Coronary artery (tissue), 2 donors: ENCODE measurements at regions not wholly inside any gene's neighbourhood (a gene's known extent, or its start where the extent isn't known, plus 50 kb on each side); places are given as distances from the start of the nearest gene placed in this dataset.

Experiments
- DNase-seq: peaks from one replicate; pipeline ENCODE4 v3.0.0-alpha.2; 2017; ENCODE audit warnings: low spot score
- H3K27ac ChIP-seq, 2 donors: fragments of 200-600 bp; sonication (generic); one replicate each; pipeline ENCODE4 v1.5.1; 2016 to 2019
- H3K4me3 ChIP-seq: fragments of 200-600 bp; sonication (generic); 2 replicates; pipeline ENCODE4 v1.5.1; 2016; ENCODE audit warnings: mild to moderate bottlenecking, moderate library complexity
- TF ChIP-seq, protein P1 (sequence below): fragments of 200-600 bp; sonication (generic); IDR thresholded peaks from one replicate; pipeline ENCODE4 v1.5.1; 2019; ENCODE audit warnings: antibody characterized with exemption

DNA sequence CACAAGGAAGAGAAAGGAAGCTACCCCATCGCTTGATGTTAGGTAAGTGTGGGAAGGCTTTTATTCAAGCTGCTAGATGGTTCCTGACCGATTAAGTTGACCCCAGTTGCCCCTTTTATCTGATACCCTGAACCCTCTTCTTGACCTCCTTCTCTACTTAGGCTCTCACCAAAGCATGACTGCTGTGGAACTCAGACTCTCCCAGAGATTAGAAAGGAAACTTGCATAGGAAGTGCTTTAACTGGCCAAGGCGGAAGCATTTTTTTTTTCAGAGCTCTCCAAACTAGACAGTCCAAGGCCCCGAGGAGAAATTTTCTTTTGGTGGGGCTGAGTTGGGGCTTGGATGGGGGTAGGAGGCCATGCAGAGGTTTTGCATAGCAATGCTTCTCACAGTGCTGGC lies 101.3 kb upstream of the USP24 start:
- TF ChIP-seq, protein P1, sequence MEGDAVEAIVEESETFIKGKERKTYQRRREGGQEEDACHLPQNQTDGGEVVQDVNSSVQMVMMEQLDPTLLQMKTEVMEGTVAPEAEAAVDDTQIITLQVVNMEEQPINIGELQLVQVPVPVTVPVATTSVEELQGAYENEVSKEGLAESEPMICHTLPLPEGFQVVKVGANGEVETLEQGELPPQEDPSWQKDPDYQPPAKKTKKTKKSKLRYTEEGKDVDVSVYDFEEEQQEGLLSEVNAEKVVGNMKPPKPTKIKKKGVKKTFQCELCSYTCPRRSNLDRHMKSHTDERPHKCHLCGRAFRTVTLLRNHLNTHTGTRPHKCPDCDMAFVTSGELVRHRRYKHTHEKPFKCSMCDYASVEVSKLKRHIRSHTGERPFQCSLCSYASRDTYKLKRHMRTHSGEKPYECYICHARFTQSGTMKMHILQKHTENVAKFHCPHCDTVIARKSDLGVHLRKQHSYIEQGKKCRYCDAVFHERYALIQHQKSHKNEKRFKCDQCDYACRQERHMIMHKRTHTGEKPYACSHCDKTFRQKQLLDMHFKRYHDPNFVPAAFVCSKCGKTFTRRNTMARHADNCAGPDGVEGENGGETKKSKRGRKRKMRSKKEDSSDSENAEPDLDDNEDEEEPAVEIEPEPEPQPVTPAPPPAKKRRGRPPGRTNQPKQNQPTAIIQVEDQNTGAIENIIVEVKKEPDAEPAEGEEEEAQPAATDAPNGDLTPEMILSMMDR: no peak
- Histone ChIP-seq H3K4me3 (no peak overlapping the region), H3K27ac (no peak overlapping the region)
- DNase-seq: no peak

DNA sequence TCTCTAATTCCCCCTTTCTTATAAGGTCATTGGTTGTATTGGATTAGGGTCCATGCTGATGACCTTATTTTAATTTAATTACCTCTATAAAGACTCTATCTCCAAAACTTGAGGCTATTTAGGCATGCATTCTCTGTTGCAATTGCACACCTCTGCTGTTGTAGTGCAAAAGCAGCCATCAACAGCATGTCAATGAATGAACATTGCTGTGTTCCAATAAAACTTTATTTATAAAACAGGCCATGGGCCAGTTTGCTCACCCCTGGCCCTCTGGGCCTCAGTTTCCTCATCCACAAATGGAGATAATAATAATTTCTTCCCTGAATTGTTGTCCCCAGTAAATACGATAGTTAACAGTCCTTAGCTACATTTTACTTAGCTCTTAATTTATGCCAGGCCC lies 100.4 kb upstream of the USP24 start:
- TF ChIP-seq, protein P1: no peak
- H3K27ac ChIP-seq: no peak overlapping the region
- DNase-seq: no peak
- H3K4me3 ChIP-seq: no peak overlapping the region

DNA sequence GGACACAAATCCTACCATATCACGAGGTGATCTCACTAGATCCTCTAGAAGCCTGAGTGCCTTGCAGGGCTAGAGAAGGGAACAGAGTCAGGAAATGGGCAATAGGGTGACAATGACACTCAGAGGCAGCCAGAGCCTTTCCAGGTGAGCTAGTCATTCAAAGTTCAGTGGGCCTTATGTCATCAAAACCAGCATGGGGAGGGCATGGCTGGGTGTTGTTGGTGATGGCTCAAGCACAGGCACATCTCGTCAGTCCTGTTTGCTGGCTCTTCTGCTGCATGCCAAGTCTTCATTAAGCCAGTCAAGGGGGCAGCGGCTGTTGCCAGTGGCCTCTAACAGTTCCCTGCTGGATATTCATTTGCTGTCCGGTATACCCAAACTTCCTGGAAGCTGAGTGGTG lies 99.6 kb upstream of the USP24 start:
- Histone ChIP-seq H3K27ac (no peak overlapping the region), H3K4me3 (no peak overlapping the region)
- no peak for DNase-seq
- TF ChIP-seq, protein P1: no peak

DNA sequence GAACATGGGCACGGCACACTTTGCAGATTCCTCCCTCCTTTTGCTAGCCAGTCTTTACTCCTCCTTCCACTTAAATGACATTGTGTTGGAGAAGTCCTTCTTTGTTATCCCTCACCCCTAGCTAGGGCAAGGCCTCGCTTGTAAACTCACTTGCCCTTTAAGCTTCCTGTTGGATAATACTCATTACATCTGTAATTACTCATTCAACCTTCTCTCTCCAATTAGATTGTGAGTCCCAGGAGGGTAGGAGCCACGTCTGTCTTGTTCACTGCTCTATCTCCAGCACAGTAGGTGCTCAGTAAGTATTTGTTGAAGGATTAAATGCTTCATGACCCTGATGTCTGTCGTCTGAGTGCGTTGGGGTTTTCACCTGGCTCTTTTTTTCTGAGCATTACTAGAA lies 98.7 kb upstream of the USP24 start:
- Histone ChIP-seq H3K27ac (no peak overlapping the region), H3K4me3 (no peak overlapping the region)
- TF ChIP-seq, protein P1: no peak
- no peak for DNase-seq

DNA sequence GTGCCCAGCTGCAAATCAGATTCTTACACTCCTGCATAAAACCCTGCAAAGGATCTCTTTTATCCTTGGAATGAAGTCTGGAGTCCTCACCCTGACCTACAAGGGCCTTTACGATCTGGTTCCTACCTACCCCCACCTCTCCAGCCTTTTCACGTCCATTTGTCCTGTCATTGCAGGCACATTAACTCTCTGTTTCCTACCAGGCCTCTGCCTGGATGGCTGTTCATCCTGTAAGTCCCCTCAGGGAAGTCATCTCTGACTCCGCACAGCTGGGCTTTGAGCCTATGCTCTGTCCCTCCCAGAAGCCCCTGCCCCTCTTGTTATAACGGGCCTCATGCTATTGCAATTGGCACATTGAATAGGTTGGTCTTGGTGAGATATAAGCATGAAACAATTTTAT lies 96.8 kb upstream of the USP24 start:
- no peak for DNase-seq
- H3K4me3 ChIP-seq: no peak overlapping the region
- TF ChIP-seq, protein P1: no peak
- H3K27ac ChIP-seq: no peak overlapping the region

DNA sequence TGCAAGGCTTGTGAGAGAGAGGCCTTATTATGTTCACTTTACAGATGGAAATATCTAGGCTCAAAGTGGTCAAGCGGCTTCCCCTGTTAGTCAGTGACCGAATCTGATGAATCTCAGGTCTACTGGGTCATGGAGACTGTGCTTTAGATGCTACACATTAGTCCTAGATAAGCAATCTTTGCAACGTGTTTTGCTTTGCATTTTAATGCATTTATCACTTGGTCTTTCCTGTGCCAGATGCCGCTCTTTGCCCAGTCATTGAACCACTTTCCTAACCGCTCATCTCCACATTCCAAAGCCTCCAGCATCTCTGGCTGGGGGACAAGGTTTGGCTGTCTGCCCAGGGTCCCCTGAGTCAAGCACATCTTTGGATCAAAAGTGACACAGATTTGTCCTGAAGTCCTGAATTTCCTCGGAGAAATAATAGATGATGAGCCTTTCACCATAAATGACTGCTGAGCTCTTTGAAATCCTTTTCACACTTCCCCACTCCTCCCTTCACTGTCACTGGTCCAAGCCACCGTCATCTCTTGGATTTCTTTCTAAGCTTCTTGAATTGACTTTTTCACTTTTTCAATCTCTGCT lies 96.0 kb upstream of the USP24 start:
- Histone ChIP-seq H3K4me3 (no peak overlapping the region), H3K27ac (no peak overlapping the region)
- DNase-seq: no peak
- TF ChIP-seq, protein P1: no peak

DNA sequence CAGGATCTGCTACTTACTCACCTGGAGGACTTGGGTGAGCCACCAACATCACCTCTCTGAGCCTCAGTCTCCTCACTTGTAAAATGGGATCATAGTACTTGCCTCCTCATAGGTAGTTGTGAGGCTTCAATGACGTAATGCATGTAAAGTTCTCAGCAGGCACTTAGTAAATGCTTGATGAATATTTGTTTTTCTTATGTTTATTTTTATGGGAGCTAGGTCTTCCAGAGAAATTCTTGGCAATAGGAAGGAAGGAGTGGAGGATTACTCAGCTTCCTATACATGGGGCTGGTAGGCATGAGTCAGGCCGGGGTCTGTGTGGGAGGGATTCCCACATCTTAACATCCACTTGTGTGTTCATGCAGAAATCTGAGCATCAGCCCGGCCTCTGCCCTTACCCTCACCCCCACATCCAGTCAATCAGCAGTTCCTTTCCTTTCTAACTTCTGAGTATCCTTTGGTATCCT lies 95.4 kb upstream of the USP24 start:
- Histone ChIP-seq H3K27ac (no peak overlapping the region), H3K4me3 (no peak overlapping the region)
- TF ChIP-seq, protein P1: no peak
- DNase-seq: no peak
